GF-D8 (cell line): ENCODE measurements at regions not wholly inside any gene's neighbourhood (a gene's known extent, or its start where the extent isn't known, plus 50 kb on each side); places are given as distances from the start of the nearest gene placed in this dataset.
A peak's percentile ranks its signal among the peaks of the same experiment; 100 is the strongest.

Source experiments
- DNase-seq: peaks from one replicate; lab custom pipeline; 2025; lab: John Stamatoyannopoulos, UW

DNA sequence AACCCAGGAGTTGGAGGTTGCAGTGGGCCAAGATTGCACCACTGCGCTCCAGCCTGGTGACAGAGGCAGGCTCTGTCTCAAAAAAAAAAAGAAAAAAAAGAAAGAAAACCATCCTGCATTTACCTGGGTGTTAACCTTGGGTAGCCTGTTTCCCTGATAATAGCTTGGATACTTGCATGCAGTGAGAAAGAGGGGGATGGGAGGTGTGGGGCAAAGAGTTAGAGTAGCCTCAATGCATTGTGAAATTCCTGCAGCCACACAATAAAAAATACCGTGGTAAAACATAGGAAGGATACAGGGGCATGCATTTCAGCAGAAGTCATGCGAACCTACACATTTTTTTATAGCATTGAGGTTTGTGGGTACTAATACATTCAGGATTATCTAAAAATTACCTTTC, 76.6 kb upstream of the ZNF516 start:
- no peak for DNase-seq

DNA sequence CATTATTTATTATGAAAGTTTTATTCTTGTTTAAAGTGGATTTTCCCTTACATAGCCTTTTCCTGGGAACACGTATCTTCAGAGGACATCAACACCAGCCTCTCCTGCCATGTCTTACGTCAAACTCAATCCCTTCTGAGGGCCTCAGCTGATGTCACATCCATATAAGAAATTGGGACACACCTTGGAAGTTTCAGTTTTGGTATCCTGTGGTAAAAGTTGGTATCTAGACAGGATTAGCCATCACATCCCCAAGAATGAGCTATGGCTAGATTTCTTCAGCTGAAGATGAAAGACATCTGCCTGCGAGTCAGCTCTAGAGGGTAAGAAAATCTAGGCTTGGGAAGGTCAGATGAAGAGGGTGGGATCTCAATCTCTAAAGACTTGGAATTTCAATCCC, 75.8 kb upstream of the ZNF516 start:
- DNase-seq = no peak

DNA sequence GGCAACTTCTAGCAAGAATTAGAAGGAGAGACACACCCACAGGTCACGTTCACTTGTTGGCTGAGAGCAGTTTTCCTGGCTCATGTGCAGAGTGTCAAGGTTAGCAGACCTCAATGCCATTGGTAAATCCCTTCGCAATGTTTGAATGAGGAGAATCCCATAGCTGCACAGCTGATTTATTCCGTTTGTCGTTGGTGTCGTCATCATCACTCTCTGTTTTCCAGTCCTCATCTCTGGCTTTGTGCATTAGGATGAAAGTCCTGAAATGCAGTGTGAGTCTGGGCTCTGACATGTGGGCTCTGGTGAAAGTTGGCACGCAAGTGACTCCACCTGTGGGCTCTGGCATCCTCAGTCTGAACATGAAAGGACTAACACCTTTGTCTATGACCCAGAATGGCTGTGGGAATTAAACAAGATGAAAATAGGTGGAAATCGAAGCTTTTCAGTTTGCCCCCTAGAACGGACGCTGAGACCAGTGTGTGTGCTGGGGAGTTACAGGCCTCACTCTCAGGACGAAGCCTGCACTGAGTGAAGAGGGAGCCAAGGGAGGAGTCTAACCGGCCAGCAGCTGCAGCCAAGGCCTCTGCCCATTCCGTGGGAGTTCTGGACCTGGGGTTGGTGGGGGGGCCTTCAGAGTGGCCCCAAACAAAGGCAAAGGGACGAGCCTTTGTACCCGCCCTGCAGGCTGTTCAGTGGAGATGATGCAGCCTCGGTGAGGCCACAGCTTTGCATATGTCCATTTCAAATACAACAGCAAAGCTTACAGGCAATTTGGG, 74.8 kb upstream of the ZNF516 start:
- DNase-seq = no peak

- no peak for DNase-seq
Observed at GRCh38 chr18:76568731-76569130, 73.7 kb upstream of the ZNF516 start.

DNA sequence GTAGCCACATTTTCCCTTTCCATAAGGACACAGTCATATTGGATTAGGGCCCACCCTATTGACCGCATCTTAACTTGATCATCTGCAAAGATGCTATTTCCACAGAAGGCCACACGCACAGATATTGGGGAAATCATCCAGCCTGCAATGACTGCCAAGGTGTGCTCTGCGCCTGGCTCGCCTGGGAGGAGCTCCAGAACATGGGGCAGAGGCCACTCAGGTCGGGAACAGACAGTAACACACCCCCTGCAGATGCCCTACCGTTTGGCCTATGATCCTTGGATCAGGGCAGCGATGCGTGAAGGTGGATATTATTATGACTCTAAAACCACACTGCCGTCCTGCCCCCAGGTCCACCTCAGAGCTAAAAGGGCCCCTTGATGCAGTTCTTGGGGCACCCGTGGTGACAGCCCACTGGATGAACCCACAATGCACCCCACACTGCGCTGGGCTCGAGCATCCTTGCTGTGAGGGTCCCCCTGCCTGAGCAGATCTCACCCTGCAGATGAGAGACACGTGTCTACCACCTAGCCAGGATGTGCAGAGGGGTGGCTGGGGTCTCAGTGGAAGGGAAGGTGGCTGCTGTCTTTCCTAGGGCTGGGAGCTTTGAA, 72.9 kb upstream of the ZNF516 start:
- DNase-seq = no peak

DNA sequence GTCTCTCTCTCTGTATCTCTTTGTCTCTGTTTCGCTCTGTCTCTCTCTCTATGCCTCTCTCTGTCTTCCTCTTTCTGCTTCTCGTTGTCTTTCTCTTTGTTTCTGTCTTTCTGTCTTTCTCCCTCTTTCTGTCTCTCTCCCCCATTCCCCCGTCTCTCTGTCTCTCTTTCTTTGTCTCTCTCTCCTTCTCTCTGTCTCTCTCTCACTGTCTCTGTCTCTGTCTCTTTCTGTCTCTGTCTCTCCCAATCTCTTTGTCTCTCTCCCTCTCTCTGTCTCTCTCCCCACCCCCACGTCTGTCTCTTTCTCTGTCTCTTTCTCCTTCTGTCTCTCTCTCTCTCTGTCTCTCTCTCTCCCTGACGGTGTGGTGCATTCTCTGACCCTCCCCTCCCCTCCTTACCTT, 71.9 kb upstream of the ZNF516 start:
- DNase-seq = no peak

GRCh38 chr18:76565238-76566173, 70.5 kb upstream of the ZNF516 start:
- DNase-seq = peak; percentile 56

GRCh38 chr18:76564655-76565237, 69.7 kb upstream of the ZNF516 start:
- no peak for DNase-seq

GRCh38 chr18:76564117-76564516, 69.1 kb upstream of the ZNF516 start:
- DNase-seq = no peak

DNA sequence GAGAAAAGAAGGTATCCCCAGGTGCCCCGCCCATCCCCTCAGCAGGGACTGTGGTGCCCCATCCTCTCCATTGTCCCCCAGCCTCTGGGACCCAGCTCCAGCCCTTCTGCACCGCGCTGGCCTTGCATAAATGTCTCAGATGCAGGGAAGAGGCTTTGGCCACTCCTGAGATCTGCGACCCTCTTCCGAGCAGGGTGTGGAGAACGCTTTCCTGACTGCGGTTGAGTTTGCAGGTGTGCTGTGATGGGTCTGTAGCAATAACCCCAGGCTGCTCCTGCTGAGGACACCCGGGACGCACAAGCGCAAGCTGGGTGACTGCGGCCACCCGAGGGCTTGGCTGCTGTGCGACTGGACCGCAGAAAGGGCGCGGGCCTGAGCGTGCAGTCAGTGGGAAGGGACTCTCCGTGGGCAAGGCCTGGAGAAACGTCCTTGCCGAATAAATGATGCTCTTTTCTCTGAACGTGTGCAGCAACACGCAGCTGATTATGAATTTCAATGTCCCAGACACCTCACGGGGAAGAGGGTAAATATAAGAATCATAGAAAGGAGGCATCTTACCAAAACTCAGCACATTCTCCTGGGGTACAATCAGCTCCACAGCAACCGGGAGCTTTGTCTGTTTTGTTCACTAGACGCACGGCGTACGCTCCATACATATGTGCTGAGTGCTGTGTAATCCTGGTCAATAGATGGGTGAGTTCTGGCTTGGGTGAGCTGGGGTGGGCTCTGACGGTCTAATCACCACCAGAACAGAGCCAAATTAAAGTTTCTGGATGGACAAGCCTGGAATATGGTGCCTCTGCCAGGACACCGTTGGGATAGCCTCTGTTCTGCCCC, 67.5 kb upstream of the ZNF516 start:
- DNase-seq = no peak

GRCh38 chr18:76558881-76559667, 64.0 kb upstream of the ZNF516 start:
- DNase-seq = no peak

- no peak for DNase-seq
Observed at GRCh38 chr18:76557026-76557575, 62.1 kb upstream of the ZNF516 start.

DNA sequence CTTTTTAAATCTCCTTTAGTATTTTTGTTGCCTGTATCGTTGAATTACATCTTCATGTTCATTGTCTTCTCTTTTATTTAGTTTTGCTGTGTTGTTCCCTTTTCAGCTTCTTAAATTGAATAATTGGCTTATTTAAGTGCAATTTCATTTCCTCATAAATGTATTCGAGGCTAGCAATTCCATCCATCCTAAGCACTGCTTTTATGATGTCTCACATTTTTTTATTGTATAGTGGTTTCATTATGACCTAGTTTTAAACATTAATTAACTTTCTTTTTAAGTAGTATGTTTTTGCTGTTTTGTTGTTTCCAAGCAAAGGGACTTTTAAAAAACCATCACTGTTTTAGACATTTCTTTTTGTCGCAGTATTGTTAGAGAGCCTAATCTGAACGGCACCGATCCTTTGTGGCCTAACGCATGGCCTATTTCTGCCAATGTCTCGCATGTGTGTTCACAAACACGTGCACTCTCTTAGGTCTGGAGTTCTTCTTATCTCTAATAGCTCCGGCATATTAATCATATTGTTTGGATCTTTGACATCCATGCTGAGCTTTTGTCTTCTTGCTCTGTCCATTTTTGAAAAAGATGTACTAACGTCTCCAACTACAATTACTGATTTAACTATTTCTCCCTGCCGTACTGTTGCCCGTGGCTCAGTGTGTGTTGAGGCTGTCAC, 59.6 kb upstream of the ZNF516 start:
- no peak for DNase-seq

- DNase-seq = peak; percentile 95
Observed at GRCh38 chr18:76553715-76554546, 58.9 kb upstream of the ZNF516 start.

DNA sequence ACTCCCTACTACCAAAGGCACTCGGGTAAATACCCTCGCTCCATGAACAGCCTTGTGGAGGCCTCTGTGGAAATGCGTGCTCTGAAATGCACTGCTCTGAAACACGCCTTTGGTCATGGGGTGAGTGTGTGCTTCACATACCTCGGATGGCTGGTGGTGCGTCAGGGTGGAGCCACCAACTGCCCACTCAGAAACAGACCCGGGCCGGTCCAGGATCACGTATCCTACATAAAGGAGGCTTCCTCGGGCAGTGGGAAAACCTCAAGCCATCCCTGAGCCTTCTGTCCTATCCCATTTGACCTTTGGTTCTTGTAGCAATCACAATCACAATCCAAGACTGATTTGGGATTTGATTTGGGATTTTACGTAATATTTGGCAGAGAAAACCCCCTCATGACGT, 53.5 kb upstream of the ZNF516 start:
- no peak for DNase-seq

DNA sequence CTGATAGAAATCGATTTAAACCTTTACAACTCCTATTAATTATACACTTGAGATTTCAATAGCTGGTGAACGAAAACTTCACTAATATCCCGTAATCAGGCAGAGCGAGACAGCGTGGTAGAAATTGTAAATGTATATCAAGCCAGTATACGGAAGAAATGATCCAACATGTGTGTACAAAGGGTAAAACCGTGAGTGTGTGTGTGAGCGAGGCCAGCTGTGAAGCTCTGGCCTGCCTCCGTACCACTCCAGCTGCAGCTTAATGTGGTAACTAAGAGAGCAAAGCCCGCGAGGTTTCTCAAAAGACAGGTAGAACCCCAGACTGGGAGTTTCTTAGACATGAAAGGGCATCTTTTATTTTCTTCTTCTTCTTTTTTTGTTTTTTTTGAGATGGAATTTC, 52.3 kb upstream of the ZNF516 start:
- DNase-seq = no peak

GRCh38 chr18:76546436-76546835, 51.4 kb upstream of the ZNF516 start:
- DNase-seq = no peak

DNA sequence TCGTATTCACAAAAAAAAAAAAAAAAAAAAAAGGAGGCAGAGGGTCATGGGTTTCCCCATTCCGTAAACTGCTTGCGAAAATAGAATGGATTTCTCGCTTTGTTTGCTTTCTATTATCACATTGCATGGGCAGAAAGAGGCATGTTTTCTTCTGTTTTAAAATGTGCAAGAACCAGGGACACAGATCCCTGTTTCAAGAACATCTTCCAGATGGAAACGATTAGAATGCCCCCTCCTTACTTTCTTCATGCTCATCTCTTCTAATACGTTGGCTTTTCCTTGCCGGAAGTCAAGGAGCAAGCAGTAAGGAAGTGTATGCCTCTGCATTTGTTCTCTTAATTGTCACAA, 51.0 kb upstream of the ZNF516 start:
- no peak for DNase-seq
